ENCODE measurements at regions not wholly inside any gene's neighbourhood (a gene's known extent, or its start where the extent isn't known, plus 50 kb on each side); places are given as distances from the start of the nearest gene placed in this dataset.

GRCh38 chr15:95168152-95168551 lies 936.8 kb downstream of the MCTP2 start:
- TF ChIP-seq CTCF (conservative IDR thresholded peaks at IDR 0.05; ENCODE audit: low read depth, low read length), result no peak
- TF ChIP-seq EZH2 (IDR thresholded peaks at IDR 0.05; ENCODE audit: borderline replicate concordance, low read depth, low read length, poor library complexity, severe bottlenecking), result no peak
